T-helper 17 cell (primary cell): ENCODE measurements at regions not wholly inside any gene's neighbourhood (a gene's known extent, or its start where the extent isn't known, plus 50 kb on each side); places are given as distances from the start of the nearest gene placed in this dataset.

Experiments used
- ATAC-seq: fragments of 150-1000 bp; cut with Tn5 transposase; 2 replicates; pipeline ENCODE4 v1.10.0; 2021; ENCODE audit warnings: mild to moderate bottlenecking, moderate library complexity
- DNase-seq, 3 donors: peaks; one replicate each; pipeline versions ENCODE4 v3.0.0 to v3.0.0-alpha.2; 2020 to 2021
- H3K9me3 ChIP-seq: one replicate; pipeline ENCODE4 v1.7.0; 2013; ENCODE audit warnings: low read length, mild to moderate bottlenecking; ENCODE audit not compliant: control insufficient read depth, poor library complexity, severe bottlenecking
- H3K27ac Mint-ChIP-seq: one replicate; pipeline ENCODE4 v1.8.0; 2022; ENCODE audit warnings: mild to moderate bottlenecking, moderate library complexity, mixed read lengths
- H3K27me3 Mint-ChIP-seq: one replicate; pipeline ENCODE4 v1.8.0; 2022; ENCODE audit warnings: mixed read lengths
- H3K36me3 Mint-ChIP-seq: one replicate; pipeline ENCODE4 v1.8.0; 2022; ENCODE audit warnings: low read depth, mixed read lengths
- H3K4me1 Mint-ChIP-seq: one replicate; pipeline ENCODE4 v1.8.0; 2022; ENCODE audit warnings: mild to moderate bottlenecking, mixed read lengths
- H3K4me3 Mint-ChIP-seq: one replicate; pipeline ENCODE4 v1.8.0; 2022; ENCODE audit warnings: mild to moderate bottlenecking, moderate library complexity, mixed read lengths

GRCh38 chr12:127327986-127328385 lies 939.0 kb upstream of the TMEM132C start:
- ATAC-seq = no peak
- H3K27me3 Mint-ChIP-seq = no peaks in the 10 kb centered on the region
- H3K4me3 Mint-ChIP-seq = no peak overlapping the region
- no peaks in the 10 kb centered on the region for H3K36me3 Mint-ChIP-seq
- H3K9me3 ChIP-seq = no peaks in the 10 kb centered on the region
- DNase-seq = no peak
- no peaks in the 10 kb centered on the region for H3K4me1 Mint-ChIP-seq
- H3K27ac Mint-ChIP-seq = no peak overlapping the region

GRCh38 chr12:127328867-127329266 lies 938.1 kb upstream of the TMEM132C start:
- H3K9me3 ChIP-seq = no peaks in the 10 kb centered on the region
- Mint-ChIP-seq H3K4me3 (no peak overlapping the region), H3K27ac (no peak overlapping the region), H3K36me3 (no peaks in the 10 kb centered on the region), H3K4me1 (no peaks in the 10 kb centered on the region), H3K27me3 (peaks cover 6% of the 10 kb centered on the region)
- no peak for DNase-seq
- no peak for ATAC-seq

GRCh38 chr12:127334365-127334764 lies 932.6 kb upstream of the TMEM132C start:
- no peak for ATAC-seq

GRCh38 chr12:127334912-127335644 lies 931.9 kb upstream of the TMEM132C start:
- H3K36me3 Mint-ChIP-seq = peaks cover 2% of the 10 kb centered on the region
- H3K27me3 Mint-ChIP-seq = peaks cover 32% of the 10 kb centered on the region
- no peak overlapping the region for H3K4me3 Mint-ChIP-seq
- no peaks in the 10 kb centered on the region for H3K4me1 Mint-ChIP-seq
- ATAC-seq (no peak), DNase-seq (no peak)
- no peak overlapping the region for H3K27ac Mint-ChIP-seq
- no peaks in the 10 kb centered on the region for H3K9me3 ChIP-seq

More at GRCh38 chr12:127334365-127334764, 932.6 kb upstream of the TMEM132C start:
- Mint-ChIP-seq H3K27ac (no peak overlapping the region), H3K36me3 (peaks cover 2% of the 10 kb centered on the region), H3K27me3 (peaks cover 29% of the 10 kb centered on the region), H3K4me3 (no peak overlapping the region), H3K4me1 (no peaks in the 10 kb centered on the region)
- no peaks in the 10 kb centered on the region for H3K9me3 ChIP-seq
- no peak for DNase-seq

- Mint-ChIP-seq H3K4me3 (no peak overlapping the region), H3K27me3 (peaks cover 35% of the 10 kb centered on the region), H3K27ac (no peak overlapping the region), H3K4me1 (no peaks in the 10 kb centered on the region), H3K36me3 (peaks cover 2% of the 10 kb centered on the region)
- no peaks in the 10 kb centered on the region for H3K9me3 ChIP-seq
- DNase-seq = no peak
- ATAC-seq = no peak
Observed at GRCh38 chr12:127336416-127336815, 930.6 kb upstream of the TMEM132C start.

- ATAC-seq = no peak
- DNase-seq = no peak
- no peaks in the 10 kb centered on the region for H3K9me3 ChIP-seq
- H3K4me3 Mint-ChIP-seq = no peak overlapping the region
- H3K36me3 Mint-ChIP-seq = peaks cover 2% of the 10 kb centered on the region
- H3K27me3 Mint-ChIP-seq = peaks cover 34% of the 10 kb centered on the region
- H3K4me1 Mint-ChIP-seq = no peaks in the 10 kb centered on the region
- no peak overlapping the region for H3K27ac Mint-ChIP-seq
Observed at GRCh38 chr12:127339065-127339464, 927.9 kb upstream of the TMEM132C start.

GRCh38 chr12:127340381-127340780 lies 926.6 kb upstream of the TMEM132C start:
- ATAC-seq = no peak
- Mint-ChIP-seq H3K27me3 (peaks cover 29% of the 10 kb centered on the region), H3K36me3 (peaks cover 2% of the 10 kb centered on the region), H3K4me3 (no peak overlapping the region), H3K27ac (no peak overlapping the region), H3K4me1 (no peaks in the 10 kb centered on the region)
- DNase-seq = no peak
- no peaks in the 10 kb centered on the region for H3K9me3 ChIP-seq

- ATAC-seq (no peak), DNase-seq (no peak)
- H3K4me3 Mint-ChIP-seq = no peak overlapping the region
- H3K4me1 Mint-ChIP-seq = no peaks in the 10 kb centered on the region
- peaks cover 16% of the 10 kb centered on the region for H3K27me3 Mint-ChIP-seq
- H3K9me3 ChIP-seq = no peaks in the 10 kb centered on the region
- no peak overlapping the region for H3K27ac Mint-ChIP-seq
- no peaks in the 10 kb centered on the region for H3K36me3 Mint-ChIP-seq
Observed at GRCh38 chr12:127342861-127343260, 924.1 kb upstream of the TMEM132C start.

- no peaks in the 10 kb centered on the region for H3K9me3 ChIP-seq
- H3K4me3 Mint-ChIP-seq = no peak overlapping the region
- no peak overlapping the region for H3K27ac Mint-ChIP-seq
- no peaks in the 10 kb centered on the region for H3K36me3 Mint-ChIP-seq
- ATAC-seq (no peak), DNase-seq (no peak)
- H3K4me1 Mint-ChIP-seq = no peaks in the 10 kb centered on the region
- H3K27me3 Mint-ChIP-seq = peaks cover 11% of the 10 kb centered on the region
Observed at GRCh38 chr12:127343940-127344339, 923.0 kb upstream of the TMEM132C start.

- no peak overlapping the region for H3K4me3 Mint-ChIP-seq
- no peak for ATAC-seq
- no peaks in the 10 kb centered on the region for H3K9me3 ChIP-seq
- no peak for DNase-seq
- H3K36me3 Mint-ChIP-seq = no peaks in the 10 kb centered on the region
- no peak overlapping the region for H3K27ac Mint-ChIP-seq
- H3K4me1 Mint-ChIP-seq = no peaks in the 10 kb centered on the region
- peaks cover 14% of the 10 kb centered on the region for H3K27me3 Mint-ChIP-seq
Observed at GRCh38 chr12:127351481-127352010, 915.4 kb upstream of the TMEM132C start.

GRCh38 chr12:127355061-127355841 lies 911.7 kb upstream of the TMEM132C start:
- no peak overlapping the region for H3K27ac Mint-ChIP-seq

GRCh38 chr12:127358888-127359287 lies 908.1 kb upstream of the TMEM132C start:
- DNase-seq (no peak), ATAC-seq (no peak)
- Mint-ChIP-seq H3K4me3 (no peak overlapping the region), H3K27me3 (peaks cover 21% of the 10 kb centered on the region), H3K4me1 (no peaks in the 10 kb centered on the region), H3K27ac (no peak overlapping the region), H3K36me3 (no peaks in the 10 kb centered on the region)
- no peaks in the 10 kb centered on the region for H3K9me3 ChIP-seq

More at GRCh38 chr12:127355061-127355841, 911.7 kb upstream of the TMEM132C start:
- Mint-ChIP-seq H3K4me1 (no peaks in the 10 kb centered on the region), H3K27me3 (peaks cover 14% of the 10 kb centered on the region), H3K4me3 (no peak overlapping the region), H3K36me3 (no peaks in the 10 kb centered on the region)
- no peak for DNase-seq
- no peak for ATAC-seq
- H3K9me3 ChIP-seq = no peaks in the 10 kb centered on the region

- ATAC-seq (no peak), DNase-seq (no peak)
- Mint-ChIP-seq H3K36me3 (no peaks in the 10 kb centered on the region), H3K4me3 (no peak overlapping the region), H3K27me3 (peaks cover 8% of the 10 kb centered on the region), H3K4me1 (no peaks in the 10 kb centered on the region), H3K27ac (no peak overlapping the region)
- no peaks in the 10 kb centered on the region for H3K9me3 ChIP-seq
Observed at GRCh38 chr12:127360580-127360979, 906.4 kb upstream of the TMEM132C start.
